ENCODE measurements at regions not wholly inside any gene's neighbourhood (a gene's known extent, or its start where the extent isn't known, plus 50 kb on each side); places are given as distances from the start of the nearest gene placed in this dataset.

- TF ChIP-seq CTCF (IDR thresholded peaks at IDR 0.05) = no peak
- TF ChIP-seq POLR2A (IDR thresholded peaks at IDR 0.05) = no peak
These were observed 379.6 kb downstream of the TOX3 start for GRCh38 chr16:52167328-52167727.
